Lung (tissue), 11 donors: ENCODE measurements at regions not wholly inside any gene's neighbourhood (a gene's known extent, or its start where the extent isn't known, plus 50 kb on each side); places are given as distances from the start of the nearest gene placed in this dataset.

Source experiments
- ATAC-seq: fragments of 200-7000 bp; cut with Tn5 transposase; one replicate; pipeline ENCODE4 v1.9.1; 2020; ENCODE audit warnings: moderate number of reproducible peaks; ENCODE audit not compliant: insufficient read depth, low FRiP score
- DNase-seq, 3 donors: peaks; one replicate each; pipeline ENCODE4 v3.0.0-alpha.2; 2013 to 2017
- H3K27ac ChIP-seq, 2 donors: one replicate each; pipeline ENCODE4 v1.5.1; 2013; ENCODE audit warnings: mild to moderate bottlenecking in 2 of 2, moderate library complexity in 2 of 2, control low read depth in 1 of 2, inconsistent platforms in 1 of 2, low read depth in 1 of 2, low read length in 1 of 2
- H3K27me3 ChIP-seq, 3 donors: one replicate each; pipeline ENCODE4 v1.5.1; 2013; ENCODE audit warnings: low read length in 2 of 3; ENCODE audit not compliant: control insufficient read depth in 3 of 3, insufficient read depth in 3 of 3
- H3K36me3 ChIP-seq, 4 donors: one replicate each; pipeline ENCODE4 v1.5.1; 2013; ENCODE audit warnings: low read length in 4 of 4, mild to moderate bottlenecking in 1 of 4, moderate library complexity in 1 of 4; ENCODE audit not compliant: control insufficient read depth in 4 of 4, insufficient read depth in 4 of 4
- H3K4me1 ChIP-seq, 5 donors: one replicate each; pipeline ENCODE4 v1.5.1; 2013; ENCODE audit warnings: low read length in 5 of 5, mild to moderate bottlenecking in 2 of 5, moderate library complexity in 1 of 5; ENCODE audit not compliant: control insufficient read depth in 5 of 5, insufficient read depth in 5 of 5
- H3K4me3 ChIP-seq: one replicate; pipeline ENCODE4 v1.5.1; 2013; ENCODE audit warnings: mild to moderate bottlenecking, control low read depth, moderate library complexity
- H3K9ac ChIP-seq, 2 donors: one replicate each; pipeline ENCODE4 v1.5.1; 2013; ENCODE audit warnings: low read length in 2 of 2, control low read depth in 1 of 2; ENCODE audit not compliant: insufficient read depth in 1 of 2
- H3K9me3 ChIP-seq, 4 donors: one replicate each; pipeline ENCODE4 v1.5.1; 2013; ENCODE audit warnings: low read length in 3 of 4, mild to moderate bottlenecking in 1 of 4, moderate library complexity in 1 of 4; ENCODE audit not compliant: control insufficient read depth in 4 of 4, insufficient read depth in 3 of 4
- CTCF ChIP-seq: IDR thresholded peaks from 2 replicates; pipeline ENCODE4 v1.5.1; 2012; ENCODE audit warnings: mild to moderate bottlenecking; ENCODE audit errors: control extremely low read depth, extremely low read depth
- WGBS, 2 donors: extraction: QIAGEN DNeasy Blood & Tissue Kit; methylation state at CpG; one replicate each; pipeline ENCODE4 v1.1.7; 2013; 5-methylcytosine and 5-hydroxymethylcytosine counted together
- donor health status: control.
- donor health status: control.
- donor health status: Bipolar disorder and iron deficiency.
- donor health status: healthy.
- donor health status: DM: yes; HTN: yes; CAD: no.

- peaks cover 0 to 3% (median 0%) of the 10 kb centered on the region in 5 donors for H3K4me1 ChIP-seq
- no peak for TF ChIP-seq CTCF
- ATAC-seq = no peak
- H3K27me3 ChIP-seq = no peaks in the 10 kb centered on the region
- H3K27ac ChIP-seq = no peak overlapping the region
- WGBS, 2 donors = 96 to 97% methylated on average over 3 of the region's 3 CpGs
- no peak for DNase-seq
- no peak overlapping the region for H3K9ac ChIP-seq
- H3K4me3 ChIP-seq = no peak overlapping the region
- H3K9me3 ChIP-seq = no peaks in the 10 kb centered on the region
- no peaks in the 10 kb centered on the region for H3K36me3 ChIP-seq
Measured at GRCh38 chr5:143730112-143730801, 81.7 kb upstream of the HMHB1 start.

GRCh38 chr5:143729334-143729946 lies 82.5 kb upstream of the HMHB1 start:
- H3K27me3 ChIP-seq = no peaks in the 10 kb centered on the region
- WGBS, 2 donors = 66 to 82% methylated on average over 1 of the region's 1 CpG
- no peak for TF ChIP-seq CTCF
- no peak for DNase-seq
- H3K27ac ChIP-seq = no peak overlapping the region
- H3K9me3 ChIP-seq = no peaks in the 10 kb centered on the region
- H3K4me1 ChIP-seq = peaks cover 0 to 3% (median 0%) of the 10 kb centered on the region in 5 donors
- H3K36me3 ChIP-seq = no peaks in the 10 kb centered on the region
- no peak for ATAC-seq
- H3K9ac ChIP-seq = no peak overlapping the region
- no peak overlapping the region for H3K4me3 ChIP-seq

GRCh38 chr5:143723159-143723558 lies 88.8 kb upstream of the HMHB1 start:
- ATAC-seq = no peak
- Histone ChIP-seq H3K9me3 (no peaks in the 10 kb centered on the region), H3K36me3 (no peaks in the 10 kb centered on the region), H3K27ac (no peak overlapping the region), H3K9ac (no peak overlapping the region), H3K4me1 (no peaks in the 10 kb centered on the region), H3K27me3 (no peaks in the 10 kb centered on the region), H3K4me3 (no peak overlapping the region)
- TF ChIP-seq CTCF = no peak
- no peak for DNase-seq
